Tongue (tissue), 1 donor: ENCODE measurements at regions not wholly inside any gene's neighbourhood (a gene's known extent, or its start where the extent isn't known, plus 50 kb on each side); places are given as distances from the start of the nearest gene placed in this dataset.

Experiments used
- DNase-seq: peaks from one replicate; pipeline ENCODE4 v3.0.0-alpha.2; 2015

GRCh38 chr12:68102731-68103130 is 56.8 kb downstream of the IFNG start:
- DNase-seq: no peak

- no peak for DNase-seq
Measured at GRCh38 chr12:68102163-68102562, 57.4 kb downstream of the IFNG start.

- DNase-seq: peak; percentile 7
Measured at GRCh38 chr12:68100241-68100640, 59.3 kb downstream of the IFNG start.

GRCh38 chr12:68098939-68099338 is 60.6 kb downstream of the IFNG start:
- DNase-seq: no peak

GRCh38 chr12:68097386-68097785 is 62.2 kb downstream of the IFNG start:
- no peak for DNase-seq

- DNase-seq: no peak
Measured at GRCh38 chr12:68094645-68095395, 64.7 kb downstream of the IFNG start.

GRCh38 chr12:68094195-68094594 is 65.3 kb downstream of the IFNG start:
- no peak for DNase-seq

GRCh38 chr12:68092976-68093375 is 66.6 kb downstream of the IFNG start:
- DNase-seq: no peak

- DNase-seq: no peak
Measured at GRCh38 chr12:68089101-68089500, 70.4 kb downstream of the IFNG start.

GRCh38 chr12:68086019-68086603 is 73.4 kb downstream of the IFNG start:
- DNase-seq: no peak

GRCh38 chr12:68081561-68081960 is 78.0 kb downstream of the IFNG start:
- no peak for DNase-seq

GRCh38 chr12:68080577-68080976 is 79.0 kb downstream of the IFNG start:
- no peak for DNase-seq

GRCh38 chr12:68078737-68079136 is 80.8 kb downstream of the IFNG start:
- DNase-seq: no peak

GRCh38 chr12:68075416-68075815 is 84.1 kb downstream of the IFNG start:
- DNase-seq: no peak

GRCh38 chr12:68074306-68075027 is 85.1 kb downstream of the IFNG start:
- no peak for DNase-seq

GRCh38 chr12:68070957-68071356 is 81.7 kb downstream of the IFNG-AS1 start:
- DNase-seq: no peak
